ENCODE measurements at regions not wholly inside any gene's neighbourhood (a gene's known extent, or its start where the extent isn't known, plus 50 kb on each side); places are given as distances from the start of the nearest gene placed in this dataset.

DNA sequence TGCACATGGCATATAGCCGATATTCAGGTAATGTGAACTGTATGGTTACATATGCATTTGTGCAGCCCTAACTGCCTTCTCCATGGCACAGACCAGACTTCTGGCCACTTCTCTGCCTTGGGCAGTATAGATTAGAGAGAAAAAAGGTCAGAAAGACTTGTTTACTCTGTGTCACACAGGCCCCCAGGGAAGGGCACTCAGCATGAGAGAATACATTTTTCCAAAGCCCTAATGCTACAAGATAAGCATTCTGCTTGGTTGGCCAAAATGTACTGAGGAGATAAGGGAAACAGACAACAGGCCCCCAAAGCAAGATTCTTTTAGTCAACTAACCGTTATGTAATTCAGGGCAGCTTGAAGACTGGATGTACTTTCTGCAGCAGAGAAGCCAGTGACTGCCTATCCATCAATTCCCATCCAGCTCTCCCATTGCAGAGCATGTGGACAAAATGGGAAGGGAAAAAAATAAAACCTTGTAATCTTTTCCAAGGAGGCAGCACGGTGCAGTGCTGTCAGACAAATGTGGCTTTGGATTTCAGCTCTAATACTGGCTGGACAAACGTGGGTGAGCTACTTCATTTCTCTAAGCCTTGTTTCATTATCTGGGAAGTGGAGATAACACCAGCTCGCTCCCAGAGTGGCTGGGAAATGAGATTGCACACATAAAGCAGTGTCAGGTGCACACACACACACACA, 205.9 kb downstream of the NSG2 start:
- Mint-ChIP-seq H3K27me3 (ENCODE audit: low read depth) (no peaks in the 10 kb centered on the region), H3K36me3 (ENCODE audit: low read depth) (no peaks in the 10 kb centered on the region), H3K9me3 (no peaks in the 10 kb centered on the region), H3K4me3 (ENCODE audit: low read depth) (no peak overlapping the region), H3K27ac (no peak overlapping the region), H3K4me1 (ENCODE audit: low read depth) (peaks cover 2% of the 10 kb centered on the region)
- DNase-seq (ENCODE audit: low spot score), result no peak
- intact Hi-C loops (cut with micrococcal nuclease), result no loop called here

DNA sequence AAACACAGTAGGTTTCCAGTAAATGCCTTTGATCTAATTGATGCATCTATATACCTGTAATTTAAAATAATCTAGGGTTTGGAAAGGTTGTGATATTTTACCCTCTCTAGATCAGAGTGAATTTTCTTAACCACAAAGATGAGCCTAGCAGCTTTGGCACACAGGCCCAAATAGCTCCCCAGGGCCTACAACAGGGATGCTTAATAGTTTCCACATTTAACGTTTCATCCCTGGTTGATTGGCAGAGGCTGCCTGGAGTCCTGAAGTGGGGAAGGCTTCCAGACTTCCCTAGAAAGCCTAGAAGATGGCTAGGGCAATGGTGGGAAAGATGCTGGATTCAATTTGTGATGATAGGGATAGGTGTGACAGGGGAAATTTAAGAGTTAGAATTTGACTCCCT, 206.6 kb downstream of the NSG2 start:
- no peak overlapping the region for H3K27ac Mint-ChIP-seq
- H3K4me1 Mint-ChIP-seq (ENCODE audit: low read depth), result peaks cover 2% of the 10 kb centered on the region
- no peaks in the 10 kb centered on the region for H3K9me3 Mint-ChIP-seq
- intact Hi-C loops (cut with micrococcal nuclease), result no loop called here
- DNase-seq (ENCODE audit: low spot score), result no peak
- no peak overlapping the region for H3K4me3 Mint-ChIP-seq (ENCODE audit: low read depth)
- no peaks in the 10 kb centered on the region for H3K27me3 Mint-ChIP-seq (ENCODE audit: low read depth)
- H3K36me3 Mint-ChIP-seq (ENCODE audit: low read depth), result no peaks in the 10 kb centered on the region

DNA sequence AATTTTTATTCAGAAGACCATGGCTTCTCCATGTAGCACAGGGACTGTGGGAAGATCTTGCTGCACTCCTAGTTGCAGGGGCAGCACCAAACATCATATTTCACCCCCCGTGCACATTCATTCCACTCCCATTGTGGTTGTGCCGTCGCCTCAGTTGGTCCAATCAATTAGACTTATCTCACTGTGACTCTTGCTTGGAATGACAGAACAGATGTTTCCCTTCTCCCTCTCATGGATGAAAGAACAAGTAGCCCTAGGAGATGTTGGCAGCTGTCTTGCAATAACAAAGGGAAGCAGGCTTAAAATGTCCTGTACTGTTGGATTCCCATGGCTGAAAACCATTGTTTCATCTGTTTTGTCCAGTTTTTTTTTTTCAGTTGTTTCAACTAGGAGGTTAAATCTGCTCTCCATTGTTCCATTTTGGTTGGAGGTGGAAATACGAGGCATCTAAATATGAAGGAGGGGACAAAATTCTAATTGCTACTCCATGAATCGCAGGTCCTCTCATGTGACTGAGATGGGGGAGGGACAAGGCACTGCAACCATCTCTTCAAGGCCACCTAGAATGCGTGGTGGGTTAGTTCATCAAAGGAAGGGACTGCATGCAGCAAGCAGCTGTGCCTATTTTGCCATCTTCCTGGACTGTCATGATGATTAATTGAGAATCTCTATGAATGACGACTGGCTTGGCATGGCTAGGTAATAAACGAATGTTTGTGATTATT, 214.4 kb downstream of the NSG2 start:
- H3K27ac Mint-ChIP-seq, result no peak overlapping the region
- no peaks in the 10 kb centered on the region for H3K4me1 Mint-ChIP-seq (ENCODE audit: low read depth)
- no peaks in the 10 kb centered on the region for H3K27me3 Mint-ChIP-seq (ENCODE audit: low read depth)
- intact Hi-C loops (cut with micrococcal nuclease), result no loop called here
- DNase-seq (ENCODE audit: low spot score), result no peak
- no peak overlapping the region for H3K4me3 Mint-ChIP-seq (ENCODE audit: low read depth)
- no peaks in the 10 kb centered on the region for H3K36me3 Mint-ChIP-seq (ENCODE audit: low read depth)
- no peaks in the 10 kb centered on the region for H3K9me3 Mint-ChIP-seq

DNA sequence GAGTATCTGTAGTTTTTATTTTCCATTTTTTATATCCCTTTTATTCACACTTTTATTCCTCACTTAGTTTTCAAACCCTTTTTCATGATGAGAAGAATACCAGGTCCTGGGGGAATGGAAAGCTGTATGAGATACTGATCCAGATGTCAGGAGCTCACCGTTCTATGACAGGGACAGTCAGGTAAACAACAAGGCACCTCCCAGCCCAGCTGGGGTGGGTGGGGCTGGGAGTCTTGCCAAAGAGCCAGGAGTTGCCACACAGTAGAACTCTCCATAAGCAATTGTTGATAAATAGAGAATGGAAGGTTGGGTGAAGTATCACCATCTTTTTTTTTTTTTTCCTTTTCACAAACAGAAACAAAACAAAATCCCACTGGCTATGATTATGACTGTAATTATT, 225.8 kb downstream of the NSG2 start:
- intact Hi-C loops (cut with micrococcal nuclease), result no loop called here
- Mint-ChIP-seq H3K27ac (no peak overlapping the region), H3K4me3 (ENCODE audit: low read depth) (no peak overlapping the region), H3K4me1 (ENCODE audit: low read depth) (no peaks in the 10 kb centered on the region), H3K27me3 (ENCODE audit: low read depth) (no peaks in the 10 kb centered on the region), H3K36me3 (ENCODE audit: low read depth) (no peaks in the 10 kb centered on the region), H3K9me3 (no peaks in the 10 kb centered on the region)
- no peak for DNase-seq (ENCODE audit: low spot score)

DNA sequence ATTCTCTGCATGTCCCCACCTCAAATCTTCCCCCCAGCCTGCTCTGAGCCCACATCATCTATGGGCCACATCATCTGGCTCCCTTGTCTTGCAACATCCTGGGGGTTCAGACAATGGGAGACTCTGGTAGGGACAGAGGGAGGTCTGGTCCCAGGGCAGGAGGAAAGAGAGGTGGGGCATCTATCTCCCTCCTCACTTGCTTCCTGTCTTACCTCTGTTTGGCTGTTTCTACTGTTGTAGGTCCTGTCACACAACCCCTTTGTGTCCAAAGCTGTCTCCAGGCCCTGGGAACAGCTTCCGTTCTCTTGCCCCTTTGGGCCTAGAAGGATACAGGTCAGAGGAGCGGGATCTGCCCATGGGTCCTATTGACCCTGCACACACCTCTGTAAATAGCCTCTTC, 227.2 kb downstream of the NSG2 start:
- no peak overlapping the region for H3K27ac Mint-ChIP-seq
- intact Hi-C loops (cut with micrococcal nuclease), result no loop called here
- no peaks in the 10 kb centered on the region for H3K4me1 Mint-ChIP-seq (ENCODE audit: low read depth)
- no peak for DNase-seq (ENCODE audit: low spot score)
- H3K27me3 Mint-ChIP-seq (ENCODE audit: low read depth), result no peaks in the 10 kb centered on the region
- no peaks in the 10 kb centered on the region for H3K36me3 Mint-ChIP-seq (ENCODE audit: low read depth)
- H3K9me3 Mint-ChIP-seq, result no peaks in the 10 kb centered on the region
- H3K4me3 Mint-ChIP-seq (ENCODE audit: low read depth), result no peak overlapping the region

DNA sequence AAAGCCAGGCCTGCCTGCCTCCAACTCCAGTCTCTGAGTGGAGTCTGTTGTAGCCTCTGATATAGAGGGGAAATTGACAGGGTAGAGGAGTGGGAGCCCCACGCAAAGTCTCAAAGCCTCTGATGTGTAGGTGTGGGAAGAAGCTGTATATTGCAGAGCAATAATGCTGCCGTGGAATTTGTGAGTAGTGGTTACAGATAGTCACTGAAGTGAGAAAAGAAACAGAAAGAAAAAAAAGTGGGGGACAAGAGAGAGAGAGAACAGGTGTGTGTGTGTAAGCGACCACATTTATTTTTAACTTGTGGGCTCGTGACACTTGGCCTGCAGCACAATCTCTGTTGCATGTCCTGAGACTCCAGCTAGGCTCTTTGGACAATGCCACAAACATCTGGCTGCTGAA, 227.8 kb downstream of the NSG2 start:
- Mint-ChIP-seq H3K27ac (no peak overlapping the region), H3K4me1 (ENCODE audit: low read depth) (no peaks in the 10 kb centered on the region), H3K4me3 (ENCODE audit: low read depth) (no peak overlapping the region), H3K27me3 (ENCODE audit: low read depth) (no peaks in the 10 kb centered on the region), H3K9me3 (no peaks in the 10 kb centered on the region), H3K36me3 (ENCODE audit: low read depth) (no peaks in the 10 kb centered on the region)
- DNase-seq (ENCODE audit: low spot score), result no peak
- intact Hi-C loops (cut with micrococcal nuclease), result no loop called here

DNA sequence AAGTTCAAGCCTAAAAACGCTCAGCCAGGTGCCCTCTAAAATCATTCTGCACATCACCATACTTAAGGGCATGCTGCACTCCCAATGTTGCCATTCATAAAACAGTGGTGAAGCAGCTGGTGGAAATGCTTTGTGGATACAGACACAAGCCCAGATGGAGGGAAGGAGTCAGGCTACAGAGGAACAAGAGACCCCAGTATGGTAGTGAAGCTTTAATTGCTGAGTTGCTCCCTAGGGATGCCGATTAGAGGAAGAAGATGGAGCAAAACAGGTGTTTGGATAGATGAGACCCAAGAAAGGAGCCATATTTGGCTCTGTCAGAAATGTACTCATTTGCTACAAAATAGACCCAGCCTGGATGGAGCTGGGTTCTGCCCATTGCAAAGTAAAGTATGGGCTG, 230.5 kb downstream of the NSG2 start:
- Mint-ChIP-seq H3K9me3 (no peaks in the 10 kb centered on the region), H3K4me1 (ENCODE audit: low read depth) (no peaks in the 10 kb centered on the region), H3K36me3 (ENCODE audit: low read depth) (no peaks in the 10 kb centered on the region), H3K27ac (no peak overlapping the region), H3K27me3 (ENCODE audit: low read depth) (no peaks in the 10 kb centered on the region), H3K4me3 (ENCODE audit: low read depth) (no peak overlapping the region)
- DNase-seq (ENCODE audit: low spot score), result no peak
- intact Hi-C loops (cut with micrococcal nuclease), result no loop called here

DNA sequence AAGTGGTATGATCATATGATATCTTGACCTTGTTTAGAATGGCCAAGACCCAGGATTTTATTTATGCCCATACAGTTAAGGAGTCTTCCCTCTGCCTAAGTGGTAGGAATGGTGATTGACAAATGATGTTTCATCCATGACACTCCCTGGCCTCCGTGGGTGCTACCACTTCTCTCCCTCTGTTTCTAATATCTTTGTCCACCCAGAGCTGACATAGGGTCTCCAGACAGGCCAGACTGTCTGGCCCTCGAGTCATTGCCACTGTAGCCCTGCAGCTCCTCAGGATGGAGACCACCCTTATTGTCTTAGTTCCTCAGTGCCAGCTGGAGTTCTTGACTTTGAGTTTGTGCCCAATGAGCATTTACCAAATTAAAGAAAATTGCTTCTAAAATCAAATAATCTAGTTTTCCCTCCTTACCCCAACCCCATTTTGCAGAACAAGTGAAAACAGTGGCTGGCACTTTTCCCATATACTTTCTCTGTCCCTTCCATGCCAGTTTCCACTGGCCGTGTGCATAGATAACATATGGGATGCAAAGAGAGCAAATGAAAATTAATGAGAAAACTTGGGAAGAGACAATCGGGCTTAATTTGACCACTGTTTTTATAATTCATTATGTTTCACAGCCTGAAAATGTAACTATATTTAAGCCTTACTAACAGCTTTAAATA, 235.7 kb downstream of the NSG2 start:
- H3K27ac Mint-ChIP-seq, result no peak overlapping the region
- no peak for DNase-seq (ENCODE audit: low spot score)
- no peak overlapping the region for H3K4me3 Mint-ChIP-seq (ENCODE audit: low read depth)
- H3K9me3 Mint-ChIP-seq, result no peaks in the 10 kb centered on the region
- H3K36me3 Mint-ChIP-seq (ENCODE audit: low read depth), result no peaks in the 10 kb centered on the region
- H3K4me1 Mint-ChIP-seq (ENCODE audit: low read depth), result no peaks in the 10 kb centered on the region
- intact Hi-C loops (cut with micrococcal nuclease), result no loop called here
- H3K27me3 Mint-ChIP-seq (ENCODE audit: low read depth), result no peaks in the 10 kb centered on the region

DNA sequence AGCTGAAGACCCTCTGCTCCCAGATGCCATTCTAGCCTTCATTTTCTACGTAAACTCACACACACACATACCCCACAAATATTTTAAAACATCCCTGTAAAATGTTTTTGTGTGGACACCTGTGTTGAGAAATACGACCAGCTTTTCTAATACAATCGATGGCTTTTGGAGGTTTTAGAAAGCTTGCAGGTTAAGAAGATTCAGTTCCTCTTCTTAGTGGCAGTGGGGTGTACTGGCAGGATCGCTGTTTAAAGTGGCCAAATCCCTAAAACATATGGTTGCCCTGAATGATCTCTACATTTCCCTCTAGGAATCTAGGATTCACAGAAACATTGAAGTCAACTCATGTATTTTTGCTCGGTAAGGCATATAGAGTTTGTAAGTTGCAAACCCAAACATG, 236.3 kb downstream of the NSG2 start:
- no peaks in the 10 kb centered on the region for H3K36me3 Mint-ChIP-seq (ENCODE audit: low read depth)
- no peak for DNase-seq (ENCODE audit: low spot score)
- intact Hi-C loops (cut with micrococcal nuclease), result no loop called here
- H3K4me3 Mint-ChIP-seq (ENCODE audit: low read depth), result no peak overlapping the region
- no peaks in the 10 kb centered on the region for H3K4me1 Mint-ChIP-seq (ENCODE audit: low read depth)
- no peak overlapping the region for H3K27ac Mint-ChIP-seq
- H3K9me3 Mint-ChIP-seq, result no peaks in the 10 kb centered on the region
- H3K27me3 Mint-ChIP-seq (ENCODE audit: low read depth), result no peaks in the 10 kb centered on the region

DNA sequence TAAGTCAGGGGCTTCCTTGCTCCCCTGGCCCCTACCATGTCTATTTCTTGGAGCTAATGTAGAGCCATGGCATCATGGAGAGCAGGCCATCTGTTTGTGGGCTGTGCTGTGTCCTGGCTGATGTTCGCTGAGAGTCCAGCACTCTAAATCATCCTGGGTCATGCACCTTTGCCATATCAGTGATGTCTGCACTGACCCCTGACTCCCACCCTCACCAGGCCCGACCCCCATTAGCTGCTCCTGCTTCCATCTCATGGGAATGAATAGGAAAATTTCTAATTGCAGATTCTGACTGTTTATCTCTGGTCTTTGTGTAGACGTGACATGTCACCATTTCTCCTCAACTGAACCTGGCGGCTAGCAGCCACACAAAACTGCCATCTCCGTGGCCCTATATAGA, 236.9 kb downstream of the NSG2 start:
- Mint-ChIP-seq H3K9me3 (no peaks in the 10 kb centered on the region), H3K27me3 (ENCODE audit: low read depth) (no peaks in the 10 kb centered on the region), H3K27ac (no peak overlapping the region), H3K4me1 (ENCODE audit: low read depth) (no peaks in the 10 kb centered on the region), H3K36me3 (ENCODE audit: low read depth) (no peaks in the 10 kb centered on the region), H3K4me3 (ENCODE audit: low read depth) (no peak overlapping the region)
- intact Hi-C loops (cut with micrococcal nuclease), result no loop called here
- DNase-seq (ENCODE audit: low spot score), result no peak

DNA sequence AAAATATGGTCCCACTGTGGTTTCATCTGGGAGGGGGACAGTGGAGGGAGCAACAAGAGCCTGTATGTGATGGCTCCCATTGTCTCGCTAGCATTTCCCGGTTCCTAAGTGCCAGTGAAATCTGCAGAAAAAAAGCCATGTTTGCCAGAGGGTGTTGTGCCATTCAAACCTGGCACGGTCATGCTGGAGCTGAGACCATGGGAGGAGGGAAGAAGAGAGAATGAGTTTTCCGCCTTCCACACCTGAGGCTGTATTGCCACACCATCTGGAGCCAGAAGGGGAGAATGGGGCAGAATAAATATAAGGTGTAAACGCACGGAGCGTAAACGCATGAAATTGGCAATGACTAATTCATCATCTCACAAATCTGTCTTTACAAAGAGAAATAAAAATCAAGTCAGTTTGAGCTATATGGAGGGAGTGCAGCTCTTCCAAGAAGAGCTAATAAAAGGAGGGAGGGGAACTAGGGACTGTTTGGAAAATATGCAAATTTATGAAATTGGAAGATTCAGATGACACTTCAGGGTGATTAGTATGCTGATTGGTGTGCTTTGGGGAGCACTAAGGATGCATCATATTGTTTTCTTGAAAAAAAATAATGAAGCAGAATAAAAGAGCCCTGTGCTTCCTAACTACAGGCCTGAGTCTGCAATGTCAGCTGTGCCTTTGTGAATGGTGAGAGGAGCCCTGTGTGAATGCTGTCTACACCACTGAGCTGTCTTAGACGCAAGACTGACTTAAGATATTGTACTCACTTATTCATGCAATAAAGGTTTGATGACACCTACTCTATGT, 237.9 kb downstream of the NSG2 start:
- Mint-ChIP-seq H3K9me3 (no peaks in the 10 kb centered on the region), H3K27me3 (ENCODE audit: low read depth) (no peaks in the 10 kb centered on the region), H3K4me1 (ENCODE audit: low read depth) (no peaks in the 10 kb centered on the region), H3K36me3 (ENCODE audit: low read depth) (no peaks in the 10 kb centered on the region), H3K27ac (no peak overlapping the region), H3K4me3 (ENCODE audit: low read depth) (no peak overlapping the region)
- DNase-seq (ENCODE audit: low spot score), result no peak
- intact Hi-C loops (cut with micrococcal nuclease), result no loop called here

DNA sequence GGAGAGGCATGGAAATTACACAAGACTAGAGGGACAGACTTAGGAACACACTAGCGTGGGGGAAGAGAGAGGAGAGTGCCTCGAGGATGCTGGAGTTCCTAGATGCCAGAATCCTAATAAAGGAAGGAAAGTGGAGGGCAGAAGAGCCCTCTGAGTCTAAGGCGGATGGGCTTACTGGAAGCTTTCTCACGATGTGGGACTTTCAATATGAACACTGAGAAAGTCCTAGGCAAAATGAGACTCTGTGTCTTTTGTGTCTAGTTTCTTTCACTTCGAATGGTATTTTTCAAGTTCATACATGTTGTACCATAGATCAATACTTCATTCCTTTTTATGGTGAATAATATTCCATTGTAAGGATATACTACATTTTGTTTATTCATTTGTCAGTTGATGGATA, 239.4 kb downstream of the NSG2 start:
- Mint-ChIP-seq H3K36me3 (ENCODE audit: low read depth) (no peaks in the 10 kb centered on the region), H3K27ac (no peak overlapping the region), H3K4me1 (ENCODE audit: low read depth) (no peaks in the 10 kb centered on the region), H3K4me3 (ENCODE audit: low read depth) (no peak overlapping the region), H3K27me3 (ENCODE audit: low read depth) (no peaks in the 10 kb centered on the region), H3K9me3 (no peaks in the 10 kb centered on the region)
- intact Hi-C loops (cut with micrococcal nuclease), result no loop called here
- no peak for DNase-seq (ENCODE audit: low spot score)

DNA sequence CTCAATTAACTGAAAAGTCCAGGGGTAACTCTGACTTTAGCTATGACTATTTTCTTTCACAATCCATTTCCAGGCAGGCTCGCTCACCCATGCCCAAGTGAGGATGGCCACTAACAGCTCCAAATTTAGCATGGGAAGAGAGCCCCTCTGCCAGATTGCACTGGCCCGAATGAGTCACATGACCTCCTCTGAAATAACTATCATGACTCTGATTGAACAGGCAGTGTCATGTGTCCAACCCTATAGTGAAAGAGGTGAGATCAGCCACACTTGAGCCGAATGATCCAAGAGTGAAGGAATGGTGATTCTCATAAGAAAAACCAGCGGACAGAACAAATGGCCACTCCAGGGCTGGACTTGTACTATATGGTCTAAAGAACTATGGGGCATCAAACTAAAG, 242.3 kb downstream of the NSG2 start:
- no peaks in the 10 kb centered on the region for H3K36me3 Mint-ChIP-seq (ENCODE audit: low read depth)
- H3K27ac Mint-ChIP-seq, result no peak overlapping the region
- no peaks in the 10 kb centered on the region for H3K27me3 Mint-ChIP-seq (ENCODE audit: low read depth)
- no peaks in the 10 kb centered on the region for H3K9me3 Mint-ChIP-seq
- intact Hi-C loops (cut with micrococcal nuclease), result no loop called here
- no peak overlapping the region for H3K4me3 Mint-ChIP-seq (ENCODE audit: low read depth)
- no peak for DNase-seq (ENCODE audit: low spot score)
- no peaks in the 10 kb centered on the region for H3K4me1 Mint-ChIP-seq (ENCODE audit: low read depth)
